NCI-H460 (cell line): ENCODE measurements at regions not wholly inside any gene's neighbourhood (a gene's known extent, or its start where the extent isn't known, plus 50 kb on each side); places are given as distances from the start of the nearest gene placed in this dataset.
"Not testable (repeated sequence)": the region's sequence is repeated elsewhere in the genome, so short reads cannot be mapped to it uniquely, and the experiment has no call there.

Experiments used
- DNase-seq: peaks from one replicate; pipeline ENCODE4 v3.0.0-alpha.2; 2016; ENCODE audit warnings: low read depth; ENCODE audit errors: extremely low read depth

DNA sequence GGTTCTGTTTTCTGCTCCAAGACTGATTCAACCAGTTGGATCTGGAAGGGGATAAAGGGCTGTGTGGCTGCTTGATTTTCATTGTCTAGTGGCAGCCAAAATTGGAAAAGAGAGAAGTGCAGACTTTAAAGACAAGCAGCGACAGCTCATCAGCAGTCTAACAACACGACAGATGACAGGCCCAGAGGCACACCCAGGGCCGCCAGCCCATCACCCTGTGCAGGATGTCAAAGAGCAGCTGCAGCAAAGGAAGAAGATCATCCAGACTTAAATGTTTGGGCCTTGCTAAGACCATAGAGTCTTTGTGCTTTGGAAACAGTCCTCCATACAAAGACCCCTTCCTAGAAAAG is 421.0 kb upstream of the KLF12 start:
- DNase-seq, result no peak

GRCh38 chr13:74554569-74555275 is 420.5 kb upstream of the KLF12 start:
- no peak for DNase-seq

DNA sequence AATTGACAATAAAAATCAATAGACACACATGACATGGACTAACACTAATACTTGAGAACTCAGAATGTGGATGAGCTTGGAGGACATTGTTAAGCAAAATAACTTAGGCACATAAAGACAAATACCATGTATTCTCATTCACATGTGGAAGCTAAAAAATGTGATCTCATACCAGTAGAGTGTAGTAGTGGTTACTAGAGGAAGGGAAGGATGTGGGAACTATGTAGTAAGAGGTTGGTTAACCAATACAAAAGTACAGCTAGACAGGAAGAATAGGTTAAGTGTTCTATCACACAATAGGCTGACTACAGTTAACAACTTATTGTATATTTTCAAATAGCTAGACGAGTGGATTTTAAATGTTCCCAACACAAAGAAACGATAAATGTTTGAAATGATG is 415.8 kb upstream of the KLF12 start:
- DNase-seq, result no peak

DNA sequence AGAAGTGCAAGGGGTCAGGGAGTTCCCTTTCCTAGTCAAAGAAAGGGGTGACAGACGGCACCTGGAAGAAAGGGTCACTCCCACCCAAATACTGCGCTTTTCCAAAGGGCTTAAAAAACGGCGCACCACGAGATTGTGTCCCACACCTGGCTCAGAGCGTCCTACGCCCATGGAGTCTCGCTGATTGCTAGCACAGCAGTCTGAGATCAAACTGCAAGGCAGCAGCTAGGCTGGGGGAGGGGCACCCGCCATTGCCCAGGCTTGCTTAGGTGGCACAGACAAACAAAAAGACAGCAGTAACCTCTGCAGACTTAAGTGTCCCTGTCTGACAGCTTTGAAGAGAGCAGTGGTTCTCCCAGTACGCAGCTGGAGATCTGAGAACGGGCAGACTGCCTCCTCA is 402.4 kb upstream of the KLF12 start:
- not testable (repeated sequence) for DNase-seq

GRCh38 chr13:74533226-74533625 is 399.0 kb upstream of the KLF12 start:
- no peak for DNase-seq

DNA sequence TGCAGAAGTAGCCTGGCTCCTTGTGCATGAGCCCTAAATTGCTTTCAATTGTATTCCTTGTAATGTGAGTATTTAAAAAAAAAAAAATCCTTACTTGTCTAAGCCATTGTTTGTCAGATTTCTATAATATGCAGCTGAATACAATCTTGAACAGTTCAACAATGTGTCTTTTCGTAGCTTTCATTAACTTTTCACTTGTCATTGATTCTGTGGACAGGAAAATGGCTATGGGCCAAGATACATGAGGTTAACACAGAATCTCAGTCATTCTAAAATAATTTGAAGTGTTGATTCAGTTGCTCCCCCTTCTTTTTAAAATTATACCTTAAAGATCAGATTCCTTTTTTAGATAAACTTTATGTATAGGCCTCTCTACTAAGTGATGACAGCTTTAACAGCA is 395.8 kb upstream of the KLF12 start:
- DNase-seq, result no peak

DNA sequence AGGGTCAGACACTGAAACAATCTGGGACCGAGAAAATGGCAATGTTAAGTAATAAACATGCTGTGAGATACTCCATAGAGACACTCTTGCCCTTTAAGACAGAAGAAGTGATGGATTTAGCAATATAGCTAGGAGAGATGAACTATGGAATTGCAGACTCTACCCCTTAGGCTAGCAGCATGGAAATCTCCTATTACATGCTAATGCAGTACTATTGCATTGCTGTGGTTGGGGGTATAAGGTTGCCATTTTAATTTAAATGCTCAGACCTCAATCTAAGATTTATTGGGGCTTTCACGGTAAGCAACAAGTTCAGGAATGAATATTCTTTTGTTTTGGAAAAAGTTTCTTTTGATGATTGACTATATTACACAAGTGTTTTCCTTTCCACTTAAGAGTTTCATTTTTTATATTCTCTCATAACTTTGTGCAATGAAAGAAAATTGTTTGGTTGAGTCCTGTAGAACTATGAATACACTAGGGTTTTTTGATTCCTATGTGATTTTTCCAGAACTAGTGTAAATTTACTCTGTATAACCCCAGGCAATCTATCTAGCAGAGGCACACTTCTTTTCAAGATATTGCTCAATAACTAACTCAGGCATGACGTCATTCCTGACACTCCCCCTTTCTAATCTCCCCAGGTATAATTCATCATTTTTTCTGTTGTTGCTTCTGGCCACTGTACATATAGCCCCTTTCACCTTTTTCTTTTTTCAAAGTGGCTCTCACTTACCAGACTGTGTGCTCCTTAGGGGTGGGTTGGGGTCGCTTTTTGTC is 394.7 kb upstream of the KLF12 start:
- DNase-seq, result no peak

DNA sequence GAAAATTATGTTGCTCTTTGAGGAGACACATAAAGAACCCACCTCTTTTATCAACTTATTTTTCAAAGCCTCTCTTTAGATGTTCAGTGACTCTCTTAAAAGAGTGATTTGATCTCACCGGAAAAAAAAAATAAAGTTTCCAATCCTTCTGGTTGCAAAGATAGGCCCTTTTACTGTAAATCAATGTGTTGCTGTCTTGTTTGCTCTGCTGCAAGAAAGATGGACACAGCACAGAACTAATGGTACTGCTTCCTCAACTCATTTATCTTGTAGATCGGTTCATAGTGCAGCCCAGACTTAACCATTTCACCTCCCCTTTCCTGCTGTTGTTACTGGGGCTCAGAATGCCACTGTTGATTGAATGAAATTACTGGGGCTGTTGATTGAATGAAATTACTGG is 388.9 kb upstream of the KLF12 start:
- DNase-seq, result no peak

DNA sequence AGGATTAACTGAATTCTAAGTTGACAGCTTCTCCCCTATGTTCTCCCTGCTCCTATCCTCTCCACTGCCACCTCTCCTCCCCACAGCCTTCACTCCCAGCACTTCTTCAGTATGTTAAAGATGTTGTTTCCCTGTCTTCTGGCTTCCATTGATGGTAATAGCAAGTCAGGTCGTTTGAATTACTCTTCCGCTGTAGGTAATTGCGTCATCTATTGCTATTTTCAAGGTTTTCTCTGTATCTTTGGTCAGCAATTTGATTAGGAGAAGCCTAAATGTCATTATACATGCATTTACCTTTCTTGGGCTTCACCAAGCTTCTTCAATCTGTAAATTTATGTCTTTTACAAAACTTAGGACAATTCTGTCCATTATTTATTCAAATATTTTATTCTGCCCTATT is 377.3 kb upstream of the KLF12 start:
- no peak for DNase-seq

DNA sequence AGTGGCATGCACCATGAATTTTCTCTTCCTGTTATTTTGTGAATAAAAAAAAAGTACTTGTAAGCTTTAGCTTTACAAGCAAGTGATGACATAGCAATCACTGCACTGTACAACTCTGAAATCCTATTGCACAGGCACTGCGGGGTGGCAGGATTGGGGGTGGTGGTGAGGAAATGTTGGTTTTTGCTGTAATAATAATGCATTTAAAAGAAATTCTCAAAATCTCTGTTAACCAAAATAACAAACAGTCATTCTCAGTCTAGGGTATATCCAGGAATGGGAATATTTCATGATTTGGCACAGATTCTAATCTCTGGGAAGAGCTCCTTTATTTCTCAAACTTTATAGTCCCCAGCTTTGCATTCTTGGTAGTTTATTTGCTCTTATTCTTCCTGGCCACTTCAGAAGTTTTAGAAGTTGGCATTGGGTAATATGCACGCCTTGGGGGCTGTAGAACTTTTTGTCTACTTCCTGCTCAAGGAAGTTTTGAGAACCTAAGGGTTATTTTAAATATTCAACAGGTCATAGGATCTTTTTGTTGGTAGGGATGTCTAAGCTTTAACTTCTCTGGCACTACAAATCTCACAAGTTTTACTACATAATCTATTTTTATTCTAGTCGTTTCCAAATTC is 353.0 kb upstream of the KLF12 start:
- DNase-seq, result no peak

DNA sequence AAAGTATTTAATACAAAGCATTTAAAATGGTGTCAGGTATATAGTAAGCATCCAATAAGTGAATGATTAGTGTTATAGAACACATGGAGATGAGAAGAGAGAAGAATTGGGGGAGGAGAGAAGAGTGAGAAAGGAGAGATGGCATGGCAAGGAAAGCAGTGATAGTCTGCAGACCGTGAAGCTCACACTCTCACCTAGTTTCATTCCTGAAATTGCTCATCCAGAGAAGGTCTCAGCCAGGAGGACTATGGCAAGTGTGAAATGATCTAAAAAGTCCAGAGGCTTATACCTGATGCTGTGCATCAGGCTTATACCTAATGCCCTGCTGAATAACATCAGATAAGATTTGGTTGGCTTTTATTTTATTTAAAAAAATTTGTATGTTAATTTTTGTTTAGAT is 351.6 kb upstream of the KLF12 start:
- no peak for DNase-seq

GRCh38 chr13:74479124-74479523 is 344.9 kb upstream of the KLF12 start:
- no peak for DNase-seq

- DNase-seq, result no peak
These were observed 342.6 kb upstream of the KLF12 start for GRCh38 chr13:74476788-74477187.

DNA sequence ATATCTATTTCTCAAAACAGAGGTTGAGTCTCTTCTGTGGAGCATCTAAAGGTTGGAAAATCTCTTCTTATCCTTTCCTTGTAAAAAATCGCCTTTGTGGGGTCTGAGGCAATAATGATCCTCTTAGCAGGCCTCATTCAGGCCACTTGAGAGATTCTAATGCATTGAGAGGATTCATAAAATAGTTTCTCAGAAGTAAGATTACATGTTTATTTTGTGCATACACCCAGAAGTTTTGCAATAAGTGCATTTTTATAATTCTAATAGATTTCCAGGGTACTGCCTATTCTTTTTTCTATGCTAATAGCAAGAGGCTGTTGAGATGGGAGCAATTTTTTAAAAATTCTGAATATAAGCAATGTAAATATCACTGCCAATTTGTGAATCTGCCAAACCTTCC is 342.2 kb upstream of the KLF12 start:
- DNase-seq, result no peak

DNA sequence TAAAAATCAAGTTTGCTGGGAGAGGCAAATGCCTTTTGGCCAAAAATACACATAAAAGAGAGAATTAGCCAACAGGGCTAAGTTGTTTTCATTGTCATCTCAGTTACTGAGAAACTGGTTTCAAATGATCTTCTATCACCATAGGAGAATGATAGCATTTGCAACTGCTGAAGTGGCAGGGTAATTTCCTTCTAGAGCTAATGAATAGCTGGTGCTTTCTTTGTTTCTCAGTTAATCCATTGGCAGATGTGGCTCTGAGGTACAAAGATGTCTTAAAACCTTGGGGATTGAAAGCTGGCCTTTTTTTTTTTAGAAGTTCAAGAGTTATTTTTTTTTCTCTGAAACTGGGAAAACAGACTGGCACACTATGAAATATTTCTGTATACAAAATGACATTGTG is 332.7 kb upstream of the KLF12 start:
- no peak for DNase-seq

DNA sequence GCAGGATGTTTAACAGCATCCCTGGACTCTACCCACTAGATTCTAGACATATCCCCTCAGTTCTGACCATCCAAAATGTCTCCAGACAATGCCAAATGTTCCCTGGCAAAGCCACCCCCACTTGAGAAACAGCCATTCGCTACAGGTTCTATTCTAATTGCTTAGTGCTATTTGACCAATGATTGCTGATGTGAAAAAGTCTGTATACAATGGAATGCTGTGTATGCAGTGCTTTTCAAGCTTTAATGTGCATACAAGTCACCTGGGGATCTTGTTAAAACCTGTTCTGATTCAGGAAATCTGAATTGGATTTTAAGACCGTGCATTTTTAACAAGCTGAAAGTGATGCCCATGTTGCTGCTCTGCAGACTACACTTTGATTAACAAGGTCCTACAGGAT is 331.8 kb upstream of the KLF12 start:
- DNase-seq, result no peak

DNA sequence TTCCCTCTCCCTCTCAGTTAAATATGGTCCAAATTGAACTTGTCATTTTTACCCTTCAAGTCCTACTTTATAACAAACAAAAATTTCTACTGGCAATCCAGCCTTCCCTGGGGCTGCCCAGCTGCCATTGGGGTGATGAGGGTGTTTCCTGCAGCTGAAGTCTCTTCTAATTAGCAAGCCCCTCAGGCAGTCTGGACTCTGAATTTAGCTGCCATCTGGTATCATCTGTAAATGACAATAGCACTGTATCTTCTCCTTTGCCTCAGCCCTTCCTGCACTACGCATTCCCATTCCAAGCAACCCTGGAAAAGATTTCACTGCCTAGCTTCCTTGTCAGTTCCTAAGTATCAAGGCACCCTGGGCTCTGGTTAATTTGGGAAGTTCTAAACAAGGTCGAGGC is 331.1 kb upstream of the KLF12 start:
- no peak for DNase-seq

DNA sequence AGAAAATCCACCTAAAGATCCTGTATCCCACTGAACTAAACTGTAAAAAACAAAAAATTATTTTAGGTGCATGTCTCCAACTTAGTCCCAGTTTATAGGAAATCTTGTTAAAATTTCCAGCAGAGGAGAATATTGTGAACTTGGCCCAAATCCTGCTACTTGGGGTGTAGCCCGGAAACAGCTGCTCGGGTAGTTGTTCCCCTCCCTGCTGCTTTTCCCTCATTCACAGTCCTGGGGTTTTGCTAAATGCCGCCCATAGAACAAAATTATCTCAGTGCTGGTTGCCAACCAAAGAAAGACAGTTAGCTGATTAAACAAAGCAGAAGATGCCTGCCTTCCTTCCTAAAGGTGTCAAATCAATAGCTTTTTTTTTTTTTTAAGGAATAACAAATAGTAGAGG is 330.5 kb upstream of the KLF12 start:
- DNase-seq, result no peak

GRCh38 chr13:74461011-74461410 is 326.8 kb upstream of the KLF12 start:
- DNase-seq, result no peak

GRCh38 chr13:74452881-74453280 is 318.7 kb upstream of the KLF12 start:
- no peak for DNase-seq

- DNase-seq, result no peak
These were observed 318.0 kb upstream of the KLF12 start for GRCh38 chr13:74452176-74452575.

- DNase-seq, result no peak
These were observed 316.8 kb upstream of the KLF12 start for GRCh38 chr13:74450964-74451363.
